HG03039 (cell line): ENCODE measurements at regions not wholly inside any gene's neighbourhood (a gene's known extent, or its start where the extent isn't known, plus 50 kb on each side); places are given as distances from the start of the nearest gene placed in this dataset.

Experiments used
- ATAC-seq: cut with Tn5 transposase; IDR thresholded peaks from one replicate; pipeline ENCODE4 v1.9.1; 2021; ENCODE audit warnings: mild to moderate bottlenecking, moderate library complexity; ENCODE audit not compliant: unreplicated experiment

GRCh38 chr2:121860033-121860757 is 104.7 kb downstream of the TSN start:
- no peak for ATAC-seq

GRCh38 chr2:121860758-121861227 is 105.3 kb downstream of the TSN start:
- ATAC-seq: no peak

- ATAC-seq: no peak
Observed at GRCh38 chr2:121862286-121862685, 106.8 kb downstream of the TSN start.

GRCh38 chr2:121865914-121866313 is 110.5 kb downstream of the TSN start:
- ATAC-seq: no peak

- ATAC-seq: no peak
Observed at GRCh38 chr2:121866789-121867188, 111.3 kb downstream of the TSN start.

- ATAC-seq: no peak
Observed at GRCh38 chr2:121868652-121869051, 113.2 kb downstream of the TSN start.

GRCh38 chr2:121869363-121869762 is 113.9 kb downstream of the TSN start:
- ATAC-seq: no peak

- no peak for ATAC-seq
Observed at GRCh38 chr2:121869873-121870272, 114.4 kb downstream of the TSN start.

GRCh38 chr2:121872651-121873050 is 117.2 kb downstream of the TSN start:
- ATAC-seq: no peak

GRCh38 chr2:121873864-121874263 is 118.4 kb downstream of the TSN start:
- no peak for ATAC-seq

- ATAC-seq: no peak
Observed at GRCh38 chr2:121875585-121876185, 120.2 kb downstream of the TSN start.

GRCh38 chr2:121877366-121877765 is 121.9 kb downstream of the TSN start:
- ATAC-seq: no peak

GRCh38 chr2:121880283-121880682 is 124.8 kb downstream of the TSN start:
- no peak for ATAC-seq

- no peak for ATAC-seq
Observed at GRCh38 chr2:121881038-121881437, 125.6 kb downstream of the TSN start.

- no peak for ATAC-seq
Observed at GRCh38 chr2:121881950-121882349, 126.5 kb downstream of the TSN start.

- no peak for ATAC-seq
Observed at GRCh38 chr2:121884078-121884477, 128.6 kb downstream of the TSN start.

- ATAC-seq: no peak
Observed at GRCh38 chr2:121884511-121884921, 129.1 kb downstream of the TSN start.

GRCh38 chr2:121886059-121886458 is 130.6 kb downstream of the TSN start:
- no peak for ATAC-seq

- ATAC-seq: peak; percentile 22
Observed at GRCh38 chr2:121887513-121888188, 132.2 kb downstream of the TSN start.

GRCh38 chr2:121888189-121888557 is 132.7 kb downstream of the TSN start:
- ATAC-seq: peak; percentile 78

- no peak for ATAC-seq
Observed at GRCh38 chr2:121890041-121890440, 134.6 kb downstream of the TSN start.
